GM18873 (cell line): ENCODE measurements at regions not wholly inside any gene's neighbourhood (a gene's known extent, or its start where the extent isn't known, plus 50 kb on each side); places are given as distances from the start of the nearest gene placed in this dataset.
"Not testable (repeated sequence)": the region's sequence is repeated elsewhere in the genome, so short reads cannot be mapped to it uniquely, and the experiment has no call there.

Experiments used
- ATAC-seq: cut with Tn5 transposase; IDR thresholded peaks from one replicate; pipeline ENCODE4 v1.9.1; 2021; ENCODE audit warnings: mild to moderate bottlenecking, moderate library complexity, moderate number of reproducible peaks; ENCODE audit not compliant: unreplicated experiment, low FRiP score

DNA sequence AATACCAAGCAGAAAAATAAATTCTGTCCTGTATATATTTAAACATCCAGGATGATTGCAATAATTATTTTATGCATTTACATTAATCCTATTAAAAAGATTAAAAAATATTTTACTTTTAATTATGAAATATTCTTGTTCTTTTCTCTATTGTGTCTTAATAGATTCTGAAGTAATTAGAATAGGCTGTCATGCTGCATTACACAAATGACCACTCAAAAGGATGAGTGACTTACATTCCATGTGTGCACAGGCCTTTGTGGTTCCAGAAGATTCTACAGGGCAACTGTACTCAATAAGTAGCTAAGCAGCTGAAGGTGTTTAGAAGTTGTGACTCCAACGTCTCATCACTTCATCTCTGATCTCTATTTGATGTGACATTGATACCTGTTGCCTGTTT is 745.9 kb upstream of the CCDC179 start:
- ATAC-seq: no peak

DNA sequence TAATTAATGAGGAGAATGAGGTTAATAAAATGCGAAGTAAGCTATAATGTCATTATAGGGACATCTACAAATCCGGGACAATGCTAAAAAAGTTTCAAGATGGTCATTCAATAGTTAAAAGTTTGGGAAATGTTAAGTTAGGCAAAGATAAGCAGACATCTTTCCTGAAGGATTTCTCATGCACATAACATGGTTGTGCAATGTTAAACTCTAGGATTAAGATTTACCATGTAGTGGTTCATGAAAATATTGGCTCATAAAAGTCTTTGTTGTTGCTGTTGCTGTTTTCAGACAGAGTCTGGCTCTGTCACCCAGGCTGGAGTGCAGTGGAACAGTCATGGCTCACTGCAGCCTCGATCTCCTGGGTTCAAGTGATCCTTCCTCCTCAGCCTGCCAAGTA is 751.5 kb upstream of the CCDC179 start:
- ATAC-seq: no peak

DNA sequence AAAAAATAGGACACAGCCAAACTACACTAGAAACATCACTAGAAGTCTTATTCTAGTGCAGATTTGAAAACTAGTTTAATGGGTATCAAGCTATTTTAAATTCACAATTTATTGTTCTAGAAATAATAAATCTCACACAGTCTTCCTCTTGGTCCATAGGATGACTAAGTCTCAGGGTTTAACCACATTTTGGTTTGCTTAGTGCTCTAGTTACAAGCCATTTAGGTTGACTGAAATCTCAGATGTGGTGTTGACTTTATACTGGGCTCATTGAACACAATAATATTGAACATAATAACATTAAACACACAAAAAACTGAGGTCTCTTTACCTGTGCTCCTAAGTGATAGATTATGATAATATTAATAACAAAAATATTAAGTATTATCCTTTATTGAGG is 760.3 kb upstream of the CCDC179 start:
- ATAC-seq: no peak

DNA sequence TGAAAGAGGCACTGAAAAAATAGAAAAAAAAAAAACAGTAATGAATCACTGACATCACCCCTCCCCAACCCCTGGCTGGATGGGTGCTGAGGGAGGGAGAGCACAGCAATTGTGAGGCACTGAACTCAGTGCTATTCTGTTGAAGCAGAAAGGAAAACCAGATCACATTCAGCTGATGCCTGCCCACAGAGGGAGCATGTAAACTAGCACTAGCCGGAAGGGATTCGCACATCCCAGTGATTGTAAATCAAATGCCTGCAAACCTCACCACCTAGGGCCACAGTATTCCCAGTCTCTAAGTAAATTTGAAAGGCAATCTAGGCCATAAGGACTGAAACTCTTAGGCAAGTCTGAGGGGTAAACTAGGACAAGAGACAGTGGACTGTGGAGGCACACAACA is 772.0 kb upstream of the CCDC179 start:
- no peak for ATAC-seq

DNA sequence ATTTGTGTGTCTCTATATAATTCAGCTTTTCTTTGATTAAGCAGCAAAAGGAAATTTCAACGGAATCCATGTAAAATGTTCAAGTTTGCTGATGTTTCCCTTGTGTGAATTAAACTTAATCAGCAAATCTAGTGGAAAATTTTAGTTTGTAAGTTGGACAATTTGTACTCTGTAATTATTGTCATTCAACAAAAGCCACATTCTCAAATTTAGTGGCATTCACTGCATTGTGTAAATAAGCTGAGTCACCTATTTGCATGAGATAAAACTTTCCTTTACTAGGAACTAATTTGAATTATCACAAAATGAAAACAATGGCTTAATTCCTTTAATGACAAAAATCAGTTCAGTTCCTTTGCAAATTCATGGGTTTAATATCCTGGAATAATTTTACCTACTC is 784.2 kb upstream of the CCDC179 start:
- ATAC-seq: no peak

DNA sequence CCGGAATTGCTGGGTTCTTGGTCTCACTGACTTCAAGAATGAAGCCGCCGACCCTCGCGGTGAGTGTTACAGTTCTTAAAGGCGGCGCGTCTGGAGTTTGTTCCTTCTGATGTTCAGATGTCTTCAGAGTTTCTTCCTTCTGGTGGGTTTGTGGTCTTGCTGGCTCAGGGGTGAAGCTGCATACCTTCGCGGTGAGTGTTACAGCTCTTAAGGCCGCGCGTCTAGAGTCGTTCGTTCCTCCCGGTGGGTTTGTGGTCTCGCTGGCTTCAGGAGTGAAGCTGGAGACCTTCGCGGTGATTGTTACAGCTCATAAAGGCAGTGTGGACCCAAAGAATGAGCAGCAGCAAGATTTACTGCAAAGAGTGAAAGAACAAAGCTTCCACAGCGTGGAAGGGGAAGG is 792.1 kb upstream of the CCDC179 start:
- not testable (repeated sequence) for ATAC-seq

DNA sequence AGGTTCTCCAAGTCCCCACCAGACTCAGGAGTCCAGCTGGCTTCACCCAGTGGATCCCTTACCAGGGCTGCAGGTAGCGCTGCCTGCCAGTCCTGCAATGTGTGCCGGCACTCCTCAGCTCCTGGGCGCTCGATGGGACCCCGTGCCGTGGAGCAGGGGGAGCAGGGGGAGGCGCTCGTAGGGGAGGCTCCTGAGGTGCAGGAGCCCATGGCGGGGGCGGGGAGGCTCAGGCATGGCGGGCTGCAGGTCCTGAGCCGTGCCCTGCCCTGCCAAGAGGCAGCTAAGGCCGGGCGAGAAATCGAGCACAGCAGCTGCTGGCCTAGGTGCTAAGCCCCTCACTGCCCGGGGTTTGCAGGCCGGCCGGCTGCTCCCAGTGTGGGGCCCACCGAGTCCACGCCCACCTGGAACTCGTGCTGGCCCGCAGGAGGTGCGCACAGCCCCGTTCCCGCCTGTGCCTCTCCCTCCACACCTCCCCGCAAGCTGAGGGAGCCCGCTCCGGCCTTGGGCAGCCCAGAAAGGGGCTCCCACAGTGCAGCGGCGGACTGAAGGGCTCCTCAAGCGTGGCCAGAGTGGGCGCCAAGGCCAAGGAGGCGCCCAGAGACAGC is 792.9 kb upstream of the CCDC179 start:
- no peak for ATAC-seq

DNA sequence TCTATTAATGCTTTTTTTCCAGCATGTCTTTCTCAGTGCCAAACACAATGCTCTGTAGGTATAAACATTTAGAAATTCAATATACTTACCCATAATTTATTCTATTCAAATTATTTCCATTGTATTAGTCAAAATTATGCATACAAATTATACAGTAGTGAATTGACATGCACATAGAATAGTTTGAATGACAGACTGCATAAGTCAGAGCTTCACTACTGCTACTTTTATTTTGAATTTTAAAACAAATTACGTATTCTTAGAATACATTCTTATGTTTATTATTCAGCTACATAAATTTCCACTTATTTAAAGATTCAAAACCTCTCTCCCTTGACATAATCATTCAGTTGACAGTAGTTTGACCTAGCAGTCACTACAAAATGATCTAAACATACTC is 808.0 kb upstream of the CCDC179 start:
- no peak for ATAC-seq

DNA sequence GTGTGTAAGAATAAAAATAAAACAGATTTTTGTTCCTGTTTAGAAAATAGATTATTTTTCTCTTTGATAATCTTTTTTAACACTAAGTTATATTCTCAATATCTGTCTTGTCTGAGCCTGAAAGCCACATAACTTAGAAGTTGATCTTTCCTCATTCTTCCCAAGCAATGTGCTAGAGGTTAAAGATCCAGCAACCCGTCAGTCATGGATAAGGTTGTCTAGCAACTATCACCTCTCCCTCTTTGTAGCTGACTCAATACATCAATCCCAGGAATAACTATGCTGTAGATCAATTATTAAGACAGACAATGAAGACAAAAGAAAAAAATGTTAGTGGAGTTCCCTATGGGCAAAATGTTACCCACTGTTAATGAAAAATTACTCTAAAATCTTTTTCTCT is 813.1 kb upstream of the CCDC179 start:
- ATAC-seq: no peak

DNA sequence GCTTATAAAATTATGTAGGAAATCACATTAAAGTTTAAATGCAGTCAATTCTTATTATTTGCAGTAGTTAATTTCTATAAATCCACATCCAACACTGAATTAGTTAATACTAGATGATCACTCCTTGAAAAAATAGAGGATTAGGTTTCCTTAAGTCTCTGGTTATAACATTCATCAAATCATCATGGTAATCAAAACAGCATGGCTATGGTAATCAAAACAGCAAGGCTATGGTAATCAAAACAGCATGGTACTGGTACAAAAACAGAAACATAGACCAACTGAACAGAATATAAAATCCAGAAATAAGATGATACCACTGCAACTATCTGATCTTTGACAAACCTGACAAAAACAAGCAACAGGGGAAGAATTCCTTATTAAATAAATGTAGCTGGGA is 814.6 kb upstream of the CCDC179 start:
- ATAC-seq: no peak

DNA sequence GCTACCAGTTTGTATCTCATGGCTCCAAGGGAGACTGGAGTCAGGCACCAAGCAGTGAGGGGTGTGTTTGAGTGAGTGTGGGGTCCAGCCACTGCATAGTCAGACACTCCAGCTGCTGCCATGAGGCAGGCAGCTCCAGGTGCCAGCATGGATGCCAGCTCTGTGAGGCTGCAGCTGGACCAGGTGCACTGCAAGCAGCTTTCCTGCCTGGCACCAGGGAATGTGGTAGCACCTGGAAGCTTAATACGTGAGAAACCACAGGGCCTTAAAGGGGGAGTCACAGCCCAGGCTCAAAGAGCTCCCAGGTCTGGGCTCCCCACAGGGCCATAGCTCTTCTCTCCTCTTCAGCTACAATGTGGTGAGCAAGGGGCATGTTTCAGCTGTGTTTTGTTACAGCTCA is 817.8 kb upstream of the LUZP2 start:
- ATAC-seq: no peak

DNA sequence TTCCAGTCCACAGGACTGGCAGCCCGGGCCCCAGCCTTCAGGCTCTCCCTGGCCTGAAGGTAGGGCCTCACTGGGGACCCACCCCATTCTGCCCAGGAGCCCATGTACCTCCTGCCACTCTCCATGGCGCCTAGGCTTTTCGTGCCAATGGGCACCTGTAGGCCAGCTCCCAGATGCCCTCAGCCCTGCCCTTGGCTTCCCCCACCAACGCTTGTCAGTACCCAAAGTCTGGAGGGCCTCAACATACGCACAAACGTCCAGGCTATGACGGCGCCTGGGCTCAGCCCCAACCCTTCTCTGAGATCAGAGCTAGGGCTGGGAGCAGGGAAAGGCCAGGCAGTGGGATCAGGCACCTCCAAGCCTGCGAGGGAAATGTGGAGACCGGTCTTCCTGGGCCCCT is 816.9 kb upstream of the LUZP2 start:
- ATAC-seq: no peak

DNA sequence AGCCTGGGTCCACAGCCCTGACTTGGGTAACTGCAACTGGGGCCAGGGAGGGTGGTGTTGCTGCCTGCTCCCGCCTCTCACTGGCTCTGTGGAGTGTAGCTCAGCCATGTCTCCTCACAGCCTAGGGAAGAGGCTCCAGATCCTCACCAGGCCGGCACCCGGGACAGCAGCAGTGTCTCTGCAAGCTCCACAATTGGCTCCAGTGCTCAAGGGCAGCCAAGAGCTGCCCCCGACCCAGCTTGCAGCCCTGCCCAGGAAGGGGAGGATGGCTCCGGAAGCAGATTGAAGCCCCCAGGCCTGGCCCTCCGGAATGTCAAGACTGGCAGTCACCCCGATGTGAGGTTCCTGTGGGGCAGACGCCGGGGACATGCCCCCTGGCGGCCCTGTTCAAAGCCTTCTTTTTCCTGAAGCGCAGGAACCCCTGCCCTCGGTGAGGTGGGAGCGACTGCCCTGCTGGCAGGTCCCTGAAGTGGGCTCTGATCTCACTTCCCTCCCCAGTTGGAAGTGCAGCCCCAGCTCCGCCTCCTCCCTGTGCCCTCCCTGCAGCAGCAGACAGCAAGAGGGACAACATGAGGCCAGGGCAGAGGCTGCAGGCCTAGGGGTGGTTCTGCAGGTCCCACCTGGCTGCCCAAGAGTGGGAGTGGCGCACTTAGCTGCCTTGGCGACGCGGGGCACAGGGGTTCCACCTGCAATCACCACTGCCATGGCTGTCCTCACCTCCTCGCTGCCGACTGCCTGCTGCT is 816.2 kb upstream of the LUZP2 start:
- no peak for ATAC-seq

DNA sequence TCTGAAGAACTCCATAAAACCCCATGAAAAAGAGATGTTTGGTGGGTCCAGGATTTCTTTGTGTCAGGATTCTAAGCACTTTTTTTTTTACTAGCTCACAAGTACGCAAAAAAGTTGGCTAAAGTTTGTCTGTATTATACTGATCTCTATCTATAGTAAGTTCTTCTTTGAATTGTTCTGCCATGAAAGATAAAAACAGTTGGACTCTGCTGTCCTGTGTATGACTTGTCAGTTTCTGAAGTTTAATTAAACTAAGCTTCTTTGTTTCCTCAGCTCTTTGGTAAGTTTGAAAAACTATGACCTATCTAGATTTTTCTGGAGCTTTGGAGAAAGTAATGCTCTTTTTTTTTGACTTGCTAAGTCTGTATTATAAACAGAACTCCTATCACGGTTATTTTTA is 812.2 kb upstream of the LUZP2 start:
- no peak for ATAC-seq

DNA sequence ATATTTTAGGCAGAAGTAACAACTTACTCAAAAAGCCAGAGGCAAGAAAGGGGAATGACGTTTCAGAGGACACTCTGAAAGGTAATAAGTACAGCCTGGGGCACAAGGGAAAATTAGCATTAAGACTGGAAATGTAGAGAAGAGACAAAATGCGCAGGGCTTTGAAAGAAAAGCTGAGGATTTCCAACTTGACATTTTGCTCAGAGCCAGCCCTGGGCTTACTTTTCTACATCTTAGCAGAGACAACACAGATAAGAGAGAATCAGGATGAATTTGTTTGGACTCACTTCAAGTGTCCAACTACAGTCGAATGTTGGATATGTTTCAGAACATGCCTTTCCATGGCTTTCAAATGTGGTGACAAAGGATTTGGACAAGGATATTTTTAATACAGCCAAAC is 808.9 kb upstream of the LUZP2 start:
- no peak for ATAC-seq

DNA sequence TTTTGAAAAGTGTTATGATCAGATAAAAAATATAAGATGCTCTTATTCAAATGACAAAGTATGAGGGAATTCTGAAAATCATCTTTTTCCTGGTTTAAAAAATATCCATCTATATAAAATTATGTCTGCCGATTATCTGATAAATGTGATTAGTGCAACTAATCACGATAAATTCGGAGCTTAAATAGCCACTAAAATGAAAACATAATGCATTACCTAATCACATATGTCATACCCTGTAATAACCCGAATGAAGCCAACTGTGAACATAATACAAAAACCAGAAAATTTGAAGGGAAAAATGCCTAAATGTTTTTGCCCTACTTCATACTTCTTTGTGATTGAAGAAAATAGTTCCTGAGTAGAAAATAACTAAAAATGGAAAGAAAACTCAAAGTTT is 808.4 kb upstream of the LUZP2 start:
- no peak for ATAC-seq

DNA sequence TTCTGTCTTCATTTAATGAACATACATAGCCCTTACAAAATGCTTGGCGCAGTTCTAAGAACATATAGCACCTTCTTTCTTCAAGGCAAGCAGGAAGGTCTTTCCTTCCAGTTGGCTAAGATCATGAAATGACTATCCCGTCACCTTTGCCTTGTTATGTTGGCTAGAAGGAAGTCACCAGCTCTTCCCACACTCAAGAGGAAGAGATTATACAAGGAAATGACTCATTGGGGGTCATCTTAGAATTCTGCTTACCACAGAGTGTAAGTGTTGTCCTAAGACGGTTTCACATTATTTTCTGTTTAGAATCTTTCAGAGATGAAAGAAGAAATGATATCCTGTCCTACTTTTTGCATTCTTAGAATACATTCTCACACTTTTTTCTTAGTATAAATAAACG is 808.0 kb upstream of the LUZP2 start:
- no peak for ATAC-seq

DNA sequence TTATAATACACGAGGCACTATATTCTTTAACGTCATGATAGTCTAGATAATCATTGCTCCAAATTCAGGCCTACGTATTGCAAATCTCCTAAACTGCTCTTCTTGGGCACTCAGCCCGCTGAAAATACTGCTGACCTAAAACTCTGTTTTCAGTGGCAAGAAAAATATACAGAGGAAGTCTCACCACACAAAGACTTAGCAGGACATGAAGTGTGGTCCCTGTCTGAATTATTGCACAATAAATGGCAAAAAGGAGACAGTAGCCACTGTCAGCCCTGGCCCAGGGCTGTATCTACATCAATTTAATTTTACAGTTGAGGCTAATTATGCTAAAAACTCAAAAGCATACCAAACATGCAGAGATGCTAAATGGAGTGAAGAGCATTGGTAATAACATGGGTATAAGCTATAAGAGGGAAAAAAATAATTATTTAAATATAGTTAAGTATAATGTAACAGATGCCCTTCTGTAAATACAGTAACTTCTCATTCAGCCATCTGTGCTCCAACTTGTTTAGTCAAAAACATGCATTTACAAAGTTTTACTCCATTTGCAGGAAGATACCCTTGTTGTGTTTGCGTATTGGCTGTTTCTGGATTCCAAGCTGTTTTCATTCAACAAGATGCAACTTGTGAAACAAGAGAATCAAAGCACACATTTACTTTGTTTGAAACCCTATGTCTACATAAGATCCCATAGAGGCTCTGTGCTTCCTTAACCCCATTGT is 800.0 kb upstream of the LUZP2 start:
- no peak for ATAC-seq

DNA sequence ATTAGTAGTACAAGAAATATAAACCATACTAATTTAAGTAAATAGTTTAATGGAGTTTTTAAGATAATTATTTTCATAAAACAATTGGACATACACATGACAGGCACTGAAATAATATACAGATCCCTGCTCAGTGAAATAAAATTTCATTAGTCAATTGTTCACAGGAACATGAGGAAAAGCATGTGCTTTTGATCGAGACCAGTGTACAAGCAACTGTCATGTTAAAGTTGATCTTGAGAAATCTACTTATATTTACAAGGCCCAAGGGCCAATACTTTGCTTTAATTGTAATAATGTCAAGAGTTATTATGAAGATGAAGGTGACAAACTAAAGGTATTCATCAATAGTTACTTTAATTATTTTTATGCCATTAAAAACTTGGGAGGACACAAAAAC is 792.7 kb upstream of the LUZP2 start:
- no peak for ATAC-seq

DNA sequence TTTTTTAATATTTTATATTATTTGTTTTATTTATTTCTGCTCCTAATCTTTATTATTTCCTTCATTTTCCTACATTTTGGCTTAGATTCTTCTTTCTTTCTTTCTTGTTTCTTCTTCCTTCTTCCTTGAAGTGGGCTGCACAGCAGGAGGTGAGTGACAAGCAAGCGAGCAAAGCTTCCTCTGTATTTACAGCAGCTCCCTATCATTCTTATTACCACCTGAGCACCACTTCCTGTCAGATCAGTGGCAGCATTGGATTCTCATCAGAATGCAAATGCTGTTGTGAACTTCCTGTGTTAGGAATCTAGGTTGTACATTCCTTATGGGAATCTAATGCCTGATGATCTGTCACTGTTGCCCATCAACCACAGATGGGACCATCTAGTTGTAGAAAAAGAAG is 784.9 kb upstream of the LUZP2 start:
- no peak for ATAC-seq

DNA sequence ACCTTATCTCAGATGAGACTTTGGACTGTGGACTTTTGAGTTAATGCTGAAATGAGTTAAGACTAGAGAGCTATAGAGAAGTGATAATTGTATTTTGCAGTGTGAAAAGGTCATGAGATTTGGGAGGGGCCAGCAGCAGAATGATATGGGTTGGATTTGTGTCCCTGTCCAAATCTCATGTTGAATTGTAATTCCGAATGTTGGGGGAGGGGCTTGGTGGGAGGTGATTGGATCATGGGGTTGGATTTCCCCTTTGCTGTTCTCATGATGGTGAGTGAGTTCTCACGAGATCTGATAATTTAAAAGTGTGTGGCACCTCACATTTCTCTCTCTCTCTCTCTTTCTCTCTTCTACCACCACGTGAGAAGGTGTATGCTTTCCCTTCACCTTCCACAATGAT is 777.8 kb upstream of the LUZP2 start:
- ATAC-seq: no peak

DNA sequence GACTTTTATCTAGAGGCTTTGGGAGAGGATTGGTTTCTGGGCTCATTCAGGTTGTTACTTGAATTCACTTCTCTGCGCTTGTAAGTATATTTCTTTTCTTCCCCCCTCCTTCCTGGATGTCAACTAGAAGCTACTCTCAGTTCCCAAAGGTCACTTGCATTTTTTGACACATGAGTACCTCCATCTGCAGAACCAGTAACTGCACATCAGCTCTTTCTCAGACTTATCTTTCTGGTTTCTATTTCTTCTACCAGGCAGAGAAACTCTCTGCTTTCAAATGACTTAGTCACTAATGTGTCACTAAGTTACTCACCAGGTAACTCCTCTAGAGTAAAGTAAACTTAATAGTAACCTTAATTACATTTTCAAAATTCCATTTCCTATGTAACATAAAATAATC is 773.0 kb upstream of the LUZP2 start:
- ATAC-seq: no peak
